ENCODE measurements at regions not wholly inside any gene's neighbourhood (a gene's known extent, or its start where the extent isn't known, plus 50 kb on each side); places are given as distances from the start of the nearest gene placed in this dataset.

DNA sequence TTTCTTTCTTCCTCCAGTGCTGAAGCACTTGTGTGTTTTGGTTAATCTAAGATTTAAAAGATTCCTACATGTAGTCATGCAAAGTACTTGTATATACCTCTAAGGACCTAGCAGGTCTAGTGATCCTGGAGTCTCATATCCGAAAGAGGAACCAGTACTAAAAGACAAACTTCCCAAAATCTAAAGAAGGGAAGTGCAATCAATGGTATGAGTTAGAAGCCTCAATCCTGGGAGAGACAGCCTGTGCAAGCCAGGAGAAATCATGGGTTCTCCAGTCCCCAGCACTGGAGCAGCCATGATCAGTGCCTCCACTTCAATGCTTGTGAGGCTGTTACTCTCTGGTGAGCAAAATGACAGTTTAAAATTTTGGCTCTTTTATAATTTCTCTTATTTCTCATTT, 277.4 kb downstream of the DAD1 start:
- POLR2A ChIA-PET (ENCODE audit: low non-redundant PET), result no interaction called here
- no peak for TF ChIP-seq CTCF (conservative IDR thresholded peaks at IDR 0.05; ENCODE audit: low read depth)
- DNase-seq (ENCODE audit: low spot score), result no peak
- no peak overlapping the region for H3K27ac ChIP-seq
- CTCF ChIA-PET, result no interaction called here

GRCh38 chr14:22305607-22306006, 283.4 kb downstream of the DAD1 start:
- TF ChIP-seq CTCF (conservative IDR thresholded peaks at IDR 0.05; ENCODE audit: low read depth), result no peak
- ChIA-PET POLR2A (ENCODE audit: low non-redundant PET) (no interaction called here), CTCF (interaction anchor here (1.0 kb wide), 1 partner anchor 9 kb away, joined by 3 read pairs; no protein-coding TSS in a partner anchor)
- no peak for DNase-seq (ENCODE audit: low spot score)
- no peak overlapping the region for H3K27ac ChIP-seq

DNA sequence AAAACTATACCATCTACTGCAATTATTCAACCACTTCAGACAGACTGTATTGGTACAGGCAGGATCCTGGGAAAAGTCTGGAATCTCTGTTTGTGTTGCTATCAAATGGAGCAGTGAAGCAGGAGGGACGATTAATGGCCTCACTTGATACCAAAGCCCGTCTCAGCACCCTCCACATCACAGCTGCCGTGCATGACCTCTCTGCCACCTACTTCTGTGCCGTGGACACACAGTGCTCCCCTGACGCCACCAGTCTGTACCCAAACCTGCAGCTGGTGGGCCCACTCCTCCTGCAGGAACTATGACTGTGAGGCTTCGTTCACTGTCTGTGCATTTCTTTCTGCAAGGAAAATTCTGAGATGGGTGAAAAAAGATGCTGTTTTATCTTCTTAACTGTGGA, 284.7 kb downstream of the DAD1 start:
- CTCF ChIA-PET, result interaction anchor here (0.6 to 0.7 kb wide), 2 partner anchors 28 to 86 kb away, joined by 3 to 5 read pairs; no protein-coding TSS in a partner anchor
- no peak overlapping the region for H3K27ac ChIP-seq
- no peak for TF ChIP-seq CTCF (conservative IDR thresholded peaks at IDR 0.05; ENCODE audit: low read depth)
- DNase-seq (ENCODE audit: low spot score), result no peak
- POLR2A ChIA-PET (ENCODE audit: low non-redundant PET), result no interaction called here

DNA sequence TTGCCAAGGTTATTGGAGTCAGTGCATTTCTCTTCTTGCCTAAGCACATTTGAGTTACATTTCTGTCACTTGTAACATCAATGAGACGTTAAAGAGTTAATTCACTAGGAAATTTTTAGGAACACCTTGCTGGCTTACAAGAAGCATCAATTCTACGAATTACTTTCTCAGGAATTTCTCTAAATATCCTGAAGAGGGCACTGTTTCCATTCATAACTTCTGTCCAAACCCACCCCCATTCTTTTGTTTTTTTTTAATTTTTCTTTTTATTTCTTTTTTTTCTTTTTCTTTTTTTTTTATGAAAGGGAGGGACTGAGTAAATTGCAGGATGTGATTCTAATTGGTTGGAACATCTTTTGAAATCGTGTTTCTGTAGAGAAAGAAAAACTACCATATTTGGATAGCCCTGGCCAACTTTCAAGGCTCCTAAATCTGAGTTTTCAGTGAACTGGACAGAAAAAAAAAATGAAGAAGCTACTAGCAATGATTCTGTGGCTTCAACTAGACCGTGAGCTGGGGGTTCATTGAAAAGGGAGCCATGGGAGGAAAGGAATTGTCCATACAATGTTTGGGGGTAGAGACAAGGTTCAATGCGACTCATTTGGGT, 285.3 kb downstream of the DAD1 start:
- ChIA-PET POLR2A (ENCODE audit: low non-redundant PET) (no interaction called here), CTCF (interaction anchor here (0.6 to 0.7 kb wide), 2 partner anchors 29 to 87 kb away, joined by 3 to 5 read pairs; no protein-coding TSS in a partner anchor)
- DNase-seq (ENCODE audit: low spot score), result no peak

DNA sequence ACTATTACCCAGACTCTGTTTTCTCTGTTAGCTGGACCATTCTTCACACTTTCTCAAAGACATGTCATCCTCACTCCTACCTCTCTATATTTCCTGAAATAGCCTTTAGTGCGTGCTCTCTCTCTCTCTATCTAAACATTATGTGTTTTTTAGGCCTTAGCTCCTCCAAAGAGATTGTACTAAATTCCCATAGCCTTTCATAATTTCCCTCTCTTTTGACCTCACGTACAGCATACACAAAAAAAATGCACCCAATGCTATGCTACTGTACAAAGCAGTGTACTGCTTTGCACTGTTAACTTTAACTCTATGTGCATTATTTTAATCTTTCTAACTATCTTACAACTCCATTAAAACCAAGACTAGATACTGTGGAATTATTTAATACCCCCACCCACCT, 288.4 kb downstream of the DAD1 start:
- DNase-seq (ENCODE audit: low spot score), result no peak
- H3K27ac ChIP-seq, result no peak overlapping the region
- no peak for TF ChIP-seq CTCF (conservative IDR thresholded peaks at IDR 0.05; ENCODE audit: low read depth)
- POLR2A ChIA-PET (ENCODE audit: low non-redundant PET), result no interaction called here
- CTCF ChIA-PET, result no interaction called here

More for the DNA sequence above, 285.3 kb downstream of the DAD1 start:
- TF ChIP-seq CTCF (conservative IDR thresholded peaks at IDR 0.05; ENCODE audit: low read depth), result peak; percentile 49
- H3K27ac ChIP-seq, result no peak overlapping the region

- DNase-seq (ENCODE audit: low spot score), result no peak
- TF ChIP-seq CTCF (conservative IDR thresholded peaks at IDR 0.05; ENCODE audit: low read depth), result no peak
- no peak overlapping the region for H3K27ac ChIP-seq
- ChIA-PET CTCF (interaction anchor here (1.2 kb wide), 1 partner anchor 8 kb away, joined by 7 read pairs; no protein-coding TSS in a partner anchor), POLR2A (ENCODE audit: low non-redundant PET) (no interaction called here)
These were observed 291.6 kb downstream of the DAD1 start for GRCh38 chr14:22297376-22297775.
